Mucosa of rectum (tissue), 2 donors: ENCODE measurements at regions not wholly inside any gene's neighbourhood (a gene's known extent, or its start where the extent isn't known, plus 50 kb on each side); places are given as distances from the start of the nearest gene placed in this dataset.

ENCODE experiments used
- H3K27ac ChIP-seq, 2 donors: one replicate each; pipeline ENCODE4 v1.7.0; 2013; ENCODE audit warnings: inconsistent platforms in 2 of 2, low read depth in 2 of 2, low read length in 2 of 2
- H3K27me3 ChIP-seq, 2 donors: one replicate each; pipeline ENCODE4 v1.7.0; 2013; ENCODE audit warnings: low read length in 2 of 2; ENCODE audit not compliant: control insufficient read depth in 2 of 2, insufficient read depth in 2 of 2
- H3K36me3 ChIP-seq, 2 donors: one replicate each; pipeline ENCODE4 v1.7.0; 2013; ENCODE audit warnings: low read length in 2 of 2; ENCODE audit not compliant: control insufficient read depth in 2 of 2, insufficient read depth in 2 of 2
- H3K4me1 ChIP-seq, 2 donors: one replicate each; pipeline ENCODE4 v1.7.0; 2013; ENCODE audit warnings: low read length in 2 of 2, mild to moderate bottlenecking in 1 of 2; ENCODE audit not compliant: control insufficient read depth in 2 of 2, insufficient read depth in 2 of 2
- H3K4me3 ChIP-seq, 2 donors: one replicate each; pipeline ENCODE4 v1.7.0; 2013; ENCODE audit warnings: low read length in 2 of 2
- H3K9ac ChIP-seq, 2 donors: one replicate each; pipeline ENCODE4 v1.7.0; 2013; ENCODE audit warnings: low read length in 2 of 2, low read depth in 1 of 2, mild to moderate bottlenecking in 1 of 2
- H3K9me3 ChIP-seq, 2 donors: one replicate each; pipeline ENCODE4 v1.7.0; 2013; ENCODE audit warnings: low read length in 2 of 2; ENCODE audit not compliant: control insufficient read depth in 2 of 2
- donor health status: healthy.
- donor health status: Normal muscosa, but diverticular disease.

DNA sequence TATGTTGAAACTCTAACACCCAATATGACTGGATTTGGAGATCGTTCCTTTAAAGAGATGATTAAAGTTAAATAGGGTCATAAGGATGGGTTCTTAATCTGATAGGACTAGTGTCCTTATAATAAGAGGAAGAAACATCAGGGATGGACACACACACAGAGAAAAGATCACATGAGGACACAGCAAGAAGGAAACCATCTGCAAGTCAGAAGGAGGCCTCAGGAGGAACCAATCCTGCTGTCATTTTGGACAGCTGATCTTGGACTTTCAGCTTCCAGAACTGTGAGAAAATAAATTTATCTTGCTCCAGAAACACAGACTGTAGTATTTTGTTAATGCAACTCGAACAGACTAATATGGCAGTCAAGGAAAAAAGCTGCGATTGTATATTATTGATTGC is 631.5 kb downstream of the PCDH7 start:
- H3K9me3 ChIP-seq, result no peaks in the 10 kb centered on the region
- H3K27ac ChIP-seq, result no peak overlapping the region
- H3K4me1 ChIP-seq, result no peaks in the 10 kb centered on the region
- H3K27me3 ChIP-seq, result no peaks in the 10 kb centered on the region
- H3K36me3 ChIP-seq, result no peaks in the 10 kb centered on the region
- H3K9ac ChIP-seq, result no peak overlapping the region
- H3K4me3 ChIP-seq, result no peak overlapping the region

DNA sequence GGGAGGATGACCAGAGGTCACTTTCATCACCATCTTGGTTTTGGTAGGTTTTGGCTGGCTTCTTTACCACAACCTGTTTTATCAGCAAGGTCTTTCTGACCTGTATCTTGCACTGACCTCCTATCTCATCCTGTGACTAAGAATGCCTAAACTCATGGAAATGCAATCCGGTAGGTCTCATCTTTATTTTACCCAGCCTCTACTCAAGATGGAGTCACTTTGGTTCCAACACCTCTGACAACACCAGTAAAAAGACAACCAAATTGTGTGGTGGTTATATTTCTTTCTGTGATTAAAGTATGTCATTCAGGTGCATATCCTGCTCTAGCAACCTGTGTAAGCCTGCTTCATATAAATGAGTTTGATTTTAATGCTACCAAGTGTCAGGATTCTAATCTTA is 636.7 kb downstream of the PCDH7 start:
- Histone ChIP-seq H3K4me3 (no peak overlapping the region), H3K9ac (no peak overlapping the region), H3K9me3 (no peaks in the 10 kb centered on the region), H3K36me3 (no peaks in the 10 kb centered on the region), H3K4me1 (no peaks in the 10 kb centered on the region), H3K27ac (no peak overlapping the region), H3K27me3 (no peaks in the 10 kb centered on the region)

DNA sequence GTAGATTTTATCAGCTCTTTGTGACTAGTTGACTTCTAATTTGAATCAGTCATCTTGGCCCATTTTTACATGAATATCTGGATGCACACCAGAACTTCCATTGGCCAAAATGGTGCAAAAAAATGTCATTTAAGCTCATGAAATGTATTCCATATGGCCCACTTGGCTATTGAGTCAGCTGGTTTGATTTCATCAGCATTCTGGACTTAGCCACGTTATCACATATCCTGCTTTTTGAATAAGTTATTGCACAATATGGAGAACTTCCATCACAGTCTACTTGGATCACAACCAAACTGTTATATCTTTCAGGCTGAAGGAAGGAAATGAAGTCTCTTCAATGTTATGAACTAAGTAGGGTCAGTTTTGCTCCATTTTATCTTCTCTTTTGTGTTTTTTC is 640.6 kb downstream of the PCDH7 start:
- Histone ChIP-seq H3K9me3 (no peaks in the 10 kb centered on the region), H3K4me3 (no peak overlapping the region), H3K9ac (no peak overlapping the region), H3K27me3 (no peaks in the 10 kb centered on the region), H3K27ac (no peak overlapping the region), H3K4me1 (no peaks in the 10 kb centered on the region), H3K36me3 (no peaks in the 10 kb centered on the region)

DNA sequence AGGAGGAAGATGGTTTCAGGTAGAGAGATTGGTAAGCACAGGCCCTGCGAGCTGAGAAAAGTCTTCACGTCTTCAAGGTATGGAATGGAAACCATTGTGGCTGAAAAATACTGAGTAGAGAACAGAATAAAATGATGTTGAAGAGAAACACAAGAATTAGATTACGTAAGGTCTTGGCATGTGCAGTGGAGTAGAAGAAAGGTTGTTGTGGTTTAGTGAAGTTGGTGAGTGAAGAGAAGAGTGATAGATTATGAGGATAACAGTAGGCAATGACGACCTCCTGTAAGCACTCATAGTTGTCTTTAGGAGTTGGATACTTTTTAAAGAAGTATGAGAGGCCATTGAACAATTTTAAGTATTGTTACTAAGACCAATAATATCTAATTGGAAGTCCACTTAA is 642.6 kb downstream of the PCDH7 start:
- Histone ChIP-seq H3K4me3 (no peak overlapping the region), H3K27ac (no peak overlapping the region), H3K9ac (no peak overlapping the region), H3K4me1 (no peaks in the 10 kb centered on the region), H3K9me3 (no peaks in the 10 kb centered on the region), H3K36me3 (no peaks in the 10 kb centered on the region), H3K27me3 (no peaks in the 10 kb centered on the region)

DNA sequence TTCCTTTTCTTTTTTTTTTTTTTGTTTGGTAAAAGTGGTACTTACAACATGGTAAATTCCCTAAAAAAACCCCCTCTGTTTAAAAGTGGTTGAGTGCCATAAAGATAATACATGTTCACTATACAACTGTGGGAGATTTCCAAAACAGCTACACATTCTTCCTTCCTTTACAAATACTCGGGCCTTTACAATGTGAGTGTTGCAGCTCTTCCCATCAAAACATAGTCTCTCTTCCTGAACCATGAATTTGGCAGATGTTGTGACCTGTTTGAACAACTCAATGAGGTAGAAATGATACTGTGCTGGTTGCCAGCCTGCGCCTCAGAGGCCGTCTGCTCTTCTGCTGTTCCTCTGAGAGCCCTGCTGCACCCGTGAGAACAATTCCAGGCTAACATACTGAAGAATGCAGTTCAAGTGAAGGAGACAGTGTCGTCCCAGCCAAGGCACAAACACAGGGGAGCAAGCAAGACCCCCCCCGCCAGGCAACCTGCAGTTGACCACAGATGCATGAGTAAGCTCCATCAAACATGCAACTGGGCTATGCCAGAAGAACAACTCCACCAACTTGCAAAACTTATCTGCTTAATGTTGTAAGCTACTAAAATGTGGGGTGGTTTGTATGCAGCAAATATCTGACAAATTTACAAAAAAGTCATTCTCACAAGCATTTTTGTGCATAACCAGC is 645.0 kb downstream of the PCDH7 start:
- no peak overlapping the region for H3K9ac ChIP-seq
- no peaks in the 10 kb centered on the region for H3K27me3 ChIP-seq
- no peak overlapping the region for H3K4me3 ChIP-seq
- H3K4me1 ChIP-seq, result no peaks in the 10 kb centered on the region
- H3K36me3 ChIP-seq, result no peaks in the 10 kb centered on the region
- H3K9me3 ChIP-seq, result no peaks in the 10 kb centered on the region
- H3K27ac ChIP-seq, result no peak overlapping the region

DNA sequence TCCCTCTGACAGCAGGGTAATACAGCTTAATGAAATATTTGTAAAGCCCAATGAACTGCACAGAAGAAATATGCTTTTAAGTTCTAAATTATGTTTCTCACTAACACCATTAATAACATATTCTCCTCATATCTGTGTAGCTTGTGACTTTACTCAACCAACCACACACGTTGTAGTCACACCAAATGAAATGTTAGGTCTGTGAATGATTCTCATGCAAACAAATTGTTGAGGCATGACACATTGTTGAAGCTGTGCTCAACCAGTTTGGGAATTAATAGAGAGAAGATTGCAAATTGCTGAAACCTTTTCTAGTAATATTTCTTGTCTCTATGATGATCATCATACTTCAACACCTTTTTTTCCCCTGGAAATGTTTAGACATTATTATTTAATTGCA is 645.9 kb downstream of the PCDH7 start:
- Histone ChIP-seq H3K27ac (no peak overlapping the region), H3K4me3 (no peak overlapping the region), H3K36me3 (no peaks in the 10 kb centered on the region), H3K9me3 (no peaks in the 10 kb centered on the region), H3K27me3 (no peaks in the 10 kb centered on the region), H3K9ac (no peak overlapping the region), H3K4me1 (no peaks in the 10 kb centered on the region)

DNA sequence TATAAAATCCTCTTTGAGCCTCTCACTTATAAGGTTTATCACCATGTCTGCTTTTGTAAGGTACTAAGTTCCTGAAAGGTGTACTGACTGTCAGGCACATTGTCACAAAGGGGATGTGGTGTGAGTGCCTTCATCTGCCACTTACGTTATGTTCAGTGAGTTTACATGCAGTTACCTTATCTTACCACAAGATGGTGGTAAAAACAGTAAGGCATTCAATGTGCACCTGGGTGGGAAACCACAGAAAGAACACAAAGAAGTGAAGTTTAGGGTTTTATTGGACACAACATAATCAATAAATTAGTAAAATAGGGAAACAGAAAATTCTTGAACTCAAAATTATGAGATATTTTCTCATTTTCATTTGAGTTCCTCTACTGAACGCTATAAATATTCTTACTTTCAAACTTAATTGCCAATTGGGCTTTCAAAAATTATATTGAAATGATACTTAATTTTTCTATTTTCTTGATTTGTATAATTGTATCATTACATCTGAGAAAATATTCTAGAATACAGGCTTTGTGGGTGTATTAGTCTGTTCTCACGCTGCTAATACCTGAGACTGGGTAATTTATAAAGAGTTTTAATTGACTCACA is 650.8 kb downstream of the PCDH7 start:
- H3K9ac ChIP-seq, result no peak overlapping the region
- no peaks in the 10 kb centered on the region for H3K36me3 ChIP-seq
- H3K27me3 ChIP-seq, result no peaks in the 10 kb centered on the region
- H3K4me3 ChIP-seq, result no peak overlapping the region
- no peak overlapping the region for H3K27ac ChIP-seq
- H3K4me1 ChIP-seq, result no peaks in the 10 kb centered on the region
- H3K9me3 ChIP-seq, result no peaks in the 10 kb centered on the region

DNA sequence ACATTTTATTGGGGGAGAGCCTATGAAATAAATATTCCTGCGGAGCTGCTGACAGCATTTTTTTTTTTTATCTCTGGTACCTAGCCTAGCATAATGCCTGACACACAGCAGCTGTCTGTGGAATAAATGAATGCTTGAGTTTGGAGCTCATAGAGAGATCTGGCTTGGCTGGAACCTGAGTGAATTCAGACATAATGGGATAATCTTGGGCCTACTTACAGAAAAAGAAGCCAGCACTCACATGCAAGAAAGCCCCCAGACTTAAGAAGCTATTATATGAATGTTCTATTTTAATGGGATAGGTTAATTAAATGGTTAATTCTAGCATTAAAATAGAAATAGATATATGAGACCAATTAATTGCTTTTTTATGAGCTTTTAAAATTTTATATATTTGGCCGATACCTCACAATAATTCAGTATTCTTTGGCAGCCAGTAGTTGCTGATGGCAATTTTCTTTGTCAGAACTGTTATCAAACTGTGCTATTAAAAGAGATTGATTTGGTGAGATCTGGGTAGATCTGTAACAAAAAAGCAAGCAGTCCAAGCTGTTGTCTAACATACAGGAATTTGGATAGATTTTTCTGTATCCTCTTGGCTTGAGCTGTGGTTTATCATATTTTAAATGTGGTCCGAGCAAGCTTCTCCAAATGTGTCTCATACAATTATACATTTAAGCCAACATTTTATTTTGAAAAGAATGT is 654.2 kb downstream of the PCDH7 start:
- Histone ChIP-seq H3K27me3 (no peaks in the 10 kb centered on the region), H3K9ac (no peak overlapping the region), H3K36me3 (no peaks in the 10 kb centered on the region), H3K4me3 (no peak overlapping the region), H3K4me1 (no peaks in the 10 kb centered on the region), H3K9me3 (no peaks in the 10 kb centered on the region), H3K27ac (no peak overlapping the region)

DNA sequence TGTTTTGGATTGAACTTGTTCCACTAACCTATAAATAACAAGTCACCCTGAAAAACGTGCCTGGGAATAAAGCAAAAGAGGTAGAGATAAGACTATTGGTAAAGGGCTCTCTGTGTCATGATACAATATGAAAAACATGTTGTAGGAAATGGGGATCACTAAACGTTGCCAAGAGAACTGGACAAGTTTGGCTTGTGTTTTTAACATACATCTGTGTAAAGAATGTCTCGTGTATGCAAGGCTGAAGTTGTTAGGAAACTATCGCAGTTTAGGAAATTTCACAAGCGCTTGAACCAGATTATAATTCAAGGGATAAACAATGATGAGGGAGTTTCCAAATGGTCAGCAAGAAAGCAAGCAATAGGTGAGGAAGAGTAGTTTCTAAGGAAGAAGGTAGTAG is 655.8 kb downstream of the PCDH7 start:
- Histone ChIP-seq H3K36me3 (no peaks in the 10 kb centered on the region), H3K4me1 (no peaks in the 10 kb centered on the region), H3K9me3 (no peaks in the 10 kb centered on the region), H3K27ac (no peak overlapping the region), H3K9ac (no peak overlapping the region), H3K27me3 (no peaks in the 10 kb centered on the region), H3K4me3 (no peak overlapping the region)

DNA sequence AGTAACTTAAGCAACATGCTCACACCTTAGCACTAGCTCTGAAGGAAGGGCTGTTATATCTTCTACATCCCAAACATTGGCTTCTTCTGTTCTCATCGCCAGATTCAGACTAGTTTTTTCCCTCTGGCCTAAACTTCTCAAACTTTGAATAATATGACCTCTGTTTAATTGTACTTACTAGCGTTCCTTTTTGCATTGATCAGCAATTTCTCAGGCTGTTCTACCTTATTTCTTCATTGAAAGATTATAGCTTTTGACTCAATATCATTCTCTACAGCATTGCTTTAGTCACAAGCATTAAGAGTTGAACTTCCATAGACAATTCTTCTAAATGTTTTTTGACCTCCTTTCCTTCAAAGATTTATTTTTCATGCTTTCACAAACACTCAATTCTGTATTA is 659.2 kb downstream of the PCDH7 start:
- no peaks in the 10 kb centered on the region for H3K9me3 ChIP-seq
- no peak overlapping the region for H3K9ac ChIP-seq
- no peaks in the 10 kb centered on the region for H3K36me3 ChIP-seq
- H3K4me1 ChIP-seq, result no peaks in the 10 kb centered on the region
- no peaks in the 10 kb centered on the region for H3K27me3 ChIP-seq
- H3K4me3 ChIP-seq, result no peak overlapping the region
- no peak overlapping the region for H3K27ac ChIP-seq
